Endothelial cell of umbilical vein (primary cell): ENCODE measurements at regions not wholly inside any gene's neighbourhood (a gene's known extent, or its start where the extent isn't known, plus 50 kb on each side); places are given as distances from the start of the nearest gene placed in this dataset.

Experiments
- BruUV-seq: library from RNA; stranded (reverse); fragments of 400-500 nt; replicated peaks from 2 replicates; lab custom pipeline; 2021; lab: Mats Ljungman, UMichigan
- CTCF ChIA-PET: fragments of 300-600, 350-600 bp; sonication (Branson Sonifier 250); formaldehyde crosslinking; loops from one replicate; lab custom pipeline; 2021; ENCODE audit warnings: antibody characterized with exemption, inconsistent platforms; lab: Charles Lee
- POLR2A ChIA-PET: fragments of 300-600, 350-600 bp; sonication (Branson Sonifier 250); formaldehyde crosslinking; loops from one replicate; lab custom pipeline; 2021; ENCODE audit warnings: antibody characterized with exemption, inconsistent platforms; lab: Charles Lee
- DNase-seq: peaks from one replicate; pipeline ENCODE4 v3.0.0-alpha.2; 2011; ENCODE audit warnings: low read depth, low spot score
- FAIRE-seq: peaks from 2 replicates; lab custom pipeline; 2011; peaks lifted over from hg19 to GRCh38; lab: Jason Lieb, UNC
- H2AFZ ChIP-seq: 2 replicates; pipeline ENCODE4 v1.6.0; 2012; ENCODE audit warnings: low read depth, low read length, control low read depth, inconsistent platforms
- H3K27ac ChIP-seq: 2 replicates; pipeline ENCODE4 v1.5.1; 2011; ENCODE audit warnings: low read depth, mild to moderate bottlenecking, control low read depth, low read length, moderate library complexity; ENCODE audit not compliant: insufficient read depth
- H3K27me3 ChIP-seq, 2 experiments: 2 replicates each; pipeline versions ENCODE4 v1.6.0 to v1.6.1; 2011; ENCODE audit warnings: low read length in 2 of 2, mixed read lengths in 1 of 2; ENCODE audit not compliant: control insufficient read depth in 2 of 2, insufficient read depth in 2 of 2
- H3K36me3 ChIP-seq, 2 experiments: 2 replicates in 1 of 2; 3 replicates in 1 of 2; pipeline ENCODE4 v1.5.1; 2011; ENCODE audit warnings: low read length in 2 of 2, mild to moderate bottlenecking in 1 of 2, moderate library complexity in 1 of 2; ENCODE audit not compliant: control insufficient read depth in 2 of 2, insufficient read depth in 2 of 2; ENCODE audit errors: extremely low read depth in 1 of 2
- H3K4me1 ChIP-seq: 3 replicates; pipeline ENCODE4 v1.5.1; 2011; ENCODE audit warnings: mild to moderate bottlenecking, low read length; ENCODE audit not compliant: control insufficient read depth, insufficient read depth; ENCODE audit errors: extremely low read depth
- H3K4me2 ChIP-seq: 2 replicates; pipeline ENCODE4 v1.6.1; 2011; ENCODE audit warnings: low read length, control low read depth, mixed read lengths; ENCODE audit not compliant: insufficient read depth
- H3K4me3 ChIP-seq, 3 experiments: fragments of 200-600 bp in 1 of 3; sonication (generic), shearing (Covaris generic) in 1 of 3; replicated peaks in 1 of 3; 2 replicates each; pipeline ENCODE4 v1.5.1; 2011 to 2016; ENCODE audit warnings: control low read depth in 3 of 3, low read length in 3 of 3, mild to moderate bottlenecking in 2 of 3, inconsistent platforms in 1 of 3, low read depth in 1 of 3, moderate library complexity in 1 of 3; ENCODE audit not compliant: insufficient read depth in 1 of 3
- H3K79me2 ChIP-seq: 2 replicates; pipeline ENCODE4 v1.6.0; 2012; ENCODE audit warnings: low read length, inconsistent platforms; ENCODE audit not compliant: control insufficient read depth, insufficient read depth
- H3K9ac ChIP-seq: replicated peaks from 2 replicates; pipeline ENCODE3; 2011; ENCODE audit warnings: low read length, control low read depth; ENCODE audit not compliant: insufficient read depth; ENCODE audit errors: extremely low read depth
- H3K9me1 ChIP-seq: replicated peaks from 3 replicates; pipeline ENCODE4 v1.6.0; 2011; ENCODE audit warnings: mild to moderate bottlenecking, low read length; ENCODE audit not compliant: control insufficient read depth, insufficient read depth; ENCODE audit errors: extremely low read depth
- H3K9me3 ChIP-seq: replicated peaks from 2 replicates; pipeline ENCODE4 v1.5.1; 2012; ENCODE audit warnings: low read length, inconsistent platforms; ENCODE audit not compliant: control insufficient read depth, insufficient read depth
- H4K20me1 ChIP-seq: replicated peaks from 2 replicates; pipeline ENCODE3; 2011; ENCODE audit warnings: mild to moderate bottlenecking, low read length; ENCODE audit not compliant: control insufficient read depth, insufficient read depth; ENCODE audit errors: extremely low read depth
- CTCF ChIP-seq, 2 donors: IDR thresholded peaks; 1 replicate in 1 of 2; 2 replicates in 1 of 2; pipeline ENCODE4 v1.5.1; 2011; ENCODE audit warnings: low read length in 2 of 2, mild to moderate bottlenecking in 2 of 2, moderate library complexity in 2 of 2, control low read depth in 1 of 2, inconsistent platforms in 1 of 2, low read depth in 1 of 2; ENCODE audit not compliant: insufficient read depth in 1 of 2; ENCODE audit errors: extremely low read depth in 1 of 2
- EZH2 ChIP-seq: IDR thresholded peaks from 2 replicates; pipeline ENCODE4 v1.6.1; 2012; ENCODE audit warnings: borderline replicate concordance, low read depth, mild to moderate bottlenecking, moderate library complexity, low read length, inconsistent platforms; ENCODE audit not compliant: severe bottlenecking
- FOS ChIP-seq: IDR thresholded peaks from 2 replicates; pipeline ENCODE4 v1.6.1; 2011; ENCODE audit warnings: mild to moderate bottlenecking, low read length, moderate library complexity, borderline replicate concordance; ENCODE audit not compliant: insufficient read depth
- GATA2 ChIP-seq: IDR thresholded peaks from 2 replicates; pipeline ENCODE4 v1.7.0; 2011; ENCODE audit warnings: low read depth, mild to moderate bottlenecking, moderate library complexity, mixed read lengths, low read length; ENCODE audit not compliant: insufficient read length, insufficient read depth
- JUN ChIP-seq: IDR thresholded peaks from 2 replicates; pipeline ENCODE4 v1.6.1; 2011; ENCODE audit warnings: borderline replicate concordance, low read depth; ENCODE audit not compliant: insufficient read length, insufficient read depth
- MYC ChIP-seq: IDR thresholded peaks from one replicate; pipeline ENCODE4 v1.6.1; 2011; ENCODE audit warnings: mild to moderate bottlenecking, low read depth, low read length
- POLR2A ChIP-seq: IDR thresholded peaks from 2 replicates; pipeline ENCODE4 v1.6.1; 2012; ENCODE audit warnings: low read depth, mild to moderate bottlenecking, control low read depth, low read length
- POLR2AphosphoS5 ChIP-seq: IDR thresholded peaks from 2 replicates; pipeline ENCODE4 v1.6.1; 2012; ENCODE audit warnings: low read depth, mild to moderate bottlenecking, control low read depth, low read length, moderate library complexity; ENCODE audit not compliant: insufficient read depth
- dilution Hi-C: fragments of 300-500 bp; cut with MboI; formaldehyde crosslinking; loops from one replicate; pipeline ENCODE4 v1.15.0; 2019; ENCODE audit warnings: low sequenced_read_pairs; ENCODE audit not compliant: extremely low pct_ligation_motif_present
- intact Hi-C: fragments of 100-400 bp; cut with micrococcal nuclease; formaldehyde crosslinking; loops from one replicate; pipeline ENCODE4 v1.10.0; 2022
- TF ChIP-seq, protein P1 (sequence below): IDR thresholded peaks from 2 replicates; pipeline ENCODE4 v1.6.1; 2011; ENCODE audit not compliant: insufficient read depth, insufficient read length

- peaks cover 0 to 7% of the 10 kb centered on the region in 2 experiments for H3K27me3 ChIP-seq
- ChIA-PET POLR2A (no interaction called here), CTCF (no interaction called here)
- H3K9me1 ChIP-seq = no peaks in the 10 kb centered on the region
- H3K27ac ChIP-seq = no peak overlapping the region
- no peak overlapping the region for H3K4me2 ChIP-seq
- dilution Hi-C loops = no loop called here
- H4K20me1 ChIP-seq = no peaks in the 10 kb centered on the region
- no peaks in the 10 kb centered on the region for H3K4me1 ChIP-seq
- DNase-seq = no peak
- H3K4me3 ChIP-seq = no peak overlapping the region
- H3K9me3 ChIP-seq = no peaks in the 10 kb centered on the region
- H2AFZ ChIP-seq = no peak overlapping the region
- TF ChIP-seq CTCF (IDR thresholded peaks at IDR 0.05; ENCODE audit: extremely low read depth in 1 of 2, insufficient read depth in 1 of 2, low read depth in 1 of 2, low read length in 2 of 2) = no peak
- no peak for TF ChIP-seq JUN
- no peak for TF ChIP-seq MYC
- no peak for TF ChIP-seq POLR2A
- TF ChIP-seq, protein P1, sequence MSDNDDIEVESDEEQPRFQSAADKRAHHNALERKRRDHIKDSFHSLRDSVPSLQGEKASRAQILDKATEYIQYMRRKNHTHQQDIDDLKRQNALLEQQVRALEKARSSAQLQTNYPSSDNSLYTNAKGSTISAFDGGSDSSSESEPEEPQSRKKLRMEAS = no peak
- no peak for TF ChIP-seq FOS
- TF ChIP-seq POLR2AphosphoS5 = no peak
- TF ChIP-seq GATA2 = no peak
- no peak for TF ChIP-seq EZH2
- no peaks in the 10 kb centered on the region for H3K79me2 ChIP-seq
- BruUV-seq = no TSS peak
- no peak for FAIRE-seq
- intact Hi-C loops = no loop called here
- H3K9ac ChIP-seq = no peak overlapping the region
- no peaks in the 10 kb centered on the region for H3K36me3 ChIP-seq
Measured at GRCh38 chr5:143730112-143730801, 81.7 kb upstream of the HMHB1 start.
